GM12878 (cell line): ENCODE measurements at regions not wholly inside any gene's neighbourhood (a gene's known extent, or its start where the extent isn't known, plus 50 kb on each side); places are given as distances from the start of the nearest gene placed in this dataset.

Source experiments
- ATAC-seq: fragments of 200-7000 bp; cut with Tn5 transposase; 3 replicates; pipeline ENCODE4 v1.9.1; 2020; ENCODE audit warnings: mild to moderate bottlenecking, moderate library complexity
- BruUV-seq: library from RNA; stranded (reverse); fragments of 400-500 nt; replicated peaks from 2 replicates; lab custom pipeline; 2021; lab: Mats Ljungman, UMichigan
- CTCF ChIA-PET: fragments of 300-600 bp; sonication (Branson Sonifier 250); formaldehyde crosslinking; extraction: SDS; loops from one replicate; lab custom pipeline; 2021; ENCODE audit warnings: inconsistent platforms; lab: Yijun Ruan, JAX
- POLR2A ChIA-PET: fragments of 350-600 bp; formaldehyde crosslinking; extraction: SDS; loops from one replicate; lab custom pipeline; 2021; ENCODE audit warnings: inconsistent platforms; lab: Charles Lee
- RAD21 ChIA-PET: fragments of 300-600 bp; sonication (Branson Sonifier 250); formaldehyde crosslinking; loops from one replicate; lab custom pipeline; 2023; ENCODE audit warnings: antibody characterized with exemption; ENCODE audit not compliant: unreplicated experiment; lab: Charles Lee
- SMC1A ChIA-PET: fragments of 300-600 bp; sonication (Branson Sonifier 250); formaldehyde crosslinking; loops from one replicate; lab custom pipeline; 2023; ENCODE audit not compliant: unreplicated experiment, uncharacterized antibody; lab: Charles Lee
- DNase-seq: peaks from one replicate; pipeline ENCODE4 v3.0.0-alpha.2; 2011; ENCODE audit warnings: low read depth, low spot score
- FAIRE-seq: peaks from 3 replicates; lab custom pipeline; 2011; peaks lifted over from hg19 to GRCh38; lab: Jason Lieb, UNC
- H2AFZ ChIP-seq: 2 replicates; pipeline ENCODE4 v1.6.0; 2011; ENCODE audit warnings: low read depth, low read length, control low read depth; ENCODE audit not compliant: control insufficient read depth
- H3K27ac ChIP-seq: 2 replicates; pipeline ENCODE4 v1.5.1; 2011; ENCODE audit warnings: control low read depth; ENCODE audit not compliant: control insufficient read depth, insufficient read depth
- H3K27me3 ChIP-seq, 2 experiments: replicated peaks in 1 of 2; 2 replicates each; pipeline versions ENCODE4 v1.6.0 to v1.6.1; 2011; ENCODE audit warnings: low read length in 1 of 2; ENCODE audit not compliant: control insufficient read depth in 2 of 2, insufficient read depth in 2 of 2
- H3K36me3 ChIP-seq, 2 experiments: 2 replicates each; pipeline ENCODE4 v1.5.1; 2011; ENCODE audit warnings: low read length in 1 of 2; ENCODE audit not compliant: control insufficient read depth in 2 of 2, insufficient read depth in 2 of 2
- H3K4me1 ChIP-seq: 2 replicates; pipeline ENCODE4 v1.6.1; 2011; ENCODE audit warnings: mild to moderate bottlenecking, low read length, moderate library complexity, mixed read lengths; ENCODE audit not compliant: control insufficient read depth, insufficient read depth
- H3K4me2 ChIP-seq: 2 replicates; pipeline ENCODE4 v1.6.0; 2011; ENCODE audit warnings: control low read depth; ENCODE audit not compliant: control insufficient read depth, insufficient read depth
- H3K4me3 ChIP-seq: fragments of 200-600 bp; sonication (generic); 2 replicates; pipeline ENCODE4 v1.5.1; 2016
- H3K79me2 ChIP-seq: 2 replicates; pipeline ENCODE4 v1.6.0; 2011; ENCODE audit warnings: low read length; ENCODE audit not compliant: control insufficient read depth, insufficient read depth
- H3K9ac ChIP-seq: 2 replicates; pipeline ENCODE4 v1.8.0; 2011; ENCODE audit warnings: low read length, control low read depth, mixed read lengths; ENCODE audit not compliant: control insufficient read depth, insufficient read depth
- H3K9me3 ChIP-seq: replicated peaks from 3 replicates; pipeline ENCODE4 v1.5.1; 2011; ENCODE audit warnings: mild to moderate bottlenecking, low read length; ENCODE audit not compliant: control insufficient read depth, insufficient read depth
- H4K20me1 ChIP-seq: 2 replicates; pipeline ENCODE4 v1.6.0; 2011; ENCODE audit not compliant: control insufficient read depth, insufficient read depth
- E4F1 ChIP-seq: fragments of 450-650 bp; IDR thresholded peaks from 2 replicates; pipeline ENCODE4 v1.6.1; 2018; ENCODE audit warnings: borderline replicate concordance, mild to moderate bottlenecking; ENCODE audit not compliant: partially characterized antibody
- EGR1 ChIP-seq, 2 experiments: IDR thresholded peaks; 1 replicate in 1 of 2; 2 replicates in 1 of 2; pipeline ENCODE4 v1.6.1; 2011 to 2012; ENCODE audit warnings: low read depth in 2 of 2, low read length in 2 of 2, borderline replicate concordance in 1 of 2, mild to moderate bottlenecking in 1 of 2, moderate library complexity in 1 of 2
- HDGF ChIP-seq: fragments of 450-650 bp; IDR thresholded peaks from 2 replicates; pipeline ENCODE4 v1.6.1; 2016; ENCODE audit warnings: antibody characterized with exemption
- MYB ChIP-seq: fragments of 150-350 bp; IDR thresholded peaks from 2 replicates; pipeline ENCODE4 v1.6.1; 2014; ENCODE audit warnings: mild to moderate bottlenecking, low read depth, low read length, borderline replicate concordance
- RAD21 ChIP-seq: IDR thresholded peaks from 2 replicates; pipeline ENCODE4 v1.6.1; 2011; ENCODE audit warnings: mild to moderate bottlenecking, low read depth, low read length, moderate library complexity; ENCODE audit not compliant: insufficient read depth
- SUPT20H ChIP-seq: IDR thresholded peaks from 2 replicates; pipeline ENCODE4 v1.6.1; 2011; ENCODE audit warnings: low read depth, mild to moderate bottlenecking, low read length, moderate library complexity, borderline replicate concordance; ENCODE audit not compliant: control insufficient read depth
- ZBTB33 ChIP-seq: fragments of 450-650 bp; IDR thresholded peaks from 2 replicates; pipeline ENCODE4 v1.6.1; 2017; ENCODE audit warnings: mild to moderate bottlenecking
- ZZZ3 ChIP-seq: IDR thresholded peaks from 2 replicates; pipeline ENCODE4 v1.6.1; 2011; ENCODE audit warnings: low read depth; ENCODE audit not compliant: control insufficient read depth, insufficient read length
- WGBS: methylation state at CpG from one replicate; pipeline ENCODE4 v1.1.6; 2016; ENCODE audit warnings: low lambda C conversion rate; ENCODE audit not compliant: insufficient replicate concordance, insufficient coverage; ENCODE audit errors: missing lambda C conversion rate; 5-methylcytosine and 5-hydroxymethylcytosine counted together
- in situ Hi-C: fragments of 300-500 bp; cut with MboI; formaldehyde crosslinking; loops from 9 replicates; pipeline ENCODE4 v1.14.3; 2018; ENCODE audit warnings: mixed read lengths
- intact Hi-C: fragments of 100-400 bp; cut with micrococcal nuclease; formaldehyde crosslinking; loops from one replicate; pipeline ENCODE4 v1.14.2; 2022; ENCODE audit not compliant: unreplicated experiment

GRCh38 chr3:89679686-89680085 lies 572.3 kb downstream of the EPHA3 start:
- no peaks in the 10 kb centered on the region for H3K79me2 ChIP-seq
- TF ChIP-seq SUPT20H (no peak), MYB (no peak), ZZZ3 (no peak), HDGF (no peak), E4F1 (no peak), RAD21 (no peak), ZBTB33 (no peak), EGR1 (IDR thresholded peaks at IDR 0.05; ENCODE audit: borderline replicate concordance in 1 of 2, low read depth in 2 of 2, low read length in 2 of 2) (no peak)
- no peak overlapping the region for H3K4me2 ChIP-seq
- no peak overlapping the region for H3K9ac ChIP-seq
- POLR2A ChIA-PET: no interaction called here
- H3K4me3 ChIP-seq: no peak overlapping the region
- WGBS: 0% methylated on average over 3 of the region's 3 CpGs
- in situ Hi-C loops (no loop called here), intact Hi-C loops (no loop called here)
- no TSS peak for BruUV-seq
- no peak for DNase-seq
- RAD21 ChIA-PET: interaction anchor here (1.2 kb wide), 1 partner anchor 11 kb away, joined by 4 read pairs; no protein-coding TSS in a partner anchor
- no peak overlapping the region for H2AFZ ChIP-seq
- CTCF ChIA-PET: interaction anchor here (1.7 kb wide), 1 partner anchor 18 kb away, joined by 6 read pairs; no protein-coding TSS in a partner anchor
- no peak overlapping the region for H3K27ac ChIP-seq
- SMC1A ChIA-PET: interaction anchor here (0.6 to 2.2 kb wide), 3 partner anchors 10 to 19 kb away, joined by 3 to 11 read pairs (median 3); no protein-coding TSS in a partner anchor
- FAIRE-seq: no peak
- no peaks in the 10 kb centered on the region for H3K4me1 ChIP-seq
- no peak for ATAC-seq
- no peaks in the 10 kb centered on the region for H3K9me3 ChIP-seq
- H3K36me3 ChIP-seq: no peaks in the 10 kb centered on the region
- H4K20me1 ChIP-seq: no peaks in the 10 kb centered on the region
- no peaks in the 10 kb centered on the region for H3K27me3 ChIP-seq
